Mammary epithelial cell (primary cell): ENCODE measurements at regions not wholly inside any gene's neighbourhood (a gene's known extent, or its start where the extent isn't known, plus 50 kb on each side); places are given as distances from the start of the nearest gene placed in this dataset.

Experiments used
- EZH2 ChIP-seq: IDR thresholded peaks from 2 replicates; pipeline ENCODE4 v1.6.1; 2012; ENCODE audit warnings: low read length, inconsistent platforms, borderline replicate concordance
- TF ChIP-seq, protein P1 (sequence below), 2 donors: IDR thresholded peaks in 1 of 2; conservative IDR thresholded peaks in 1 of 2; 2 replicates each; pipeline ENCODE4 v1.5.1; 2011 to 2012; ENCODE audit warnings: inconsistent platforms in 2 of 2, low read length in 2 of 2, mild to moderate bottlenecking in 2 of 2, control low read depth in 1 of 2, low read depth in 1 of 2; ENCODE audit not compliant: insufficient read depth in 1 of 2; ENCODE audit errors: extremely low read depth in 1 of 2

DNA sequence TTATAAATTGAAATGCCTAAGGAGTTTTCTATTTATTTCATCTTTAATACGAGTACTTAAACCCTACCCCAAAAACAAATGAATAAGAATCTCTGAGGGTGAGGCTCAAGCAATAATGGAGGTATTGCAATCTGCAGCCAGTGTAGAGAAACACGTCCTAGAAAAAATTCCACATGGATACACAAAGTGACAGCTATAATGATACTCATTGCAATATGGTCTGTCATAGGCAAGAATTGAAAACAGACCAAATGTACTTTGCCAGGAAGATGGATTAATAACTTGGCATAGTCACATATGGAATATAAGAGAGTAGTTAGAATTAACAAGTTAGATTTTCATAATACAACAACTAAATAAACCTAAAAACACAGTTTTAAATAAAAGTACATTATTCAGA is 440.1 kb upstream of the STEAP1 start:
- TF ChIP-seq, protein P1, sequence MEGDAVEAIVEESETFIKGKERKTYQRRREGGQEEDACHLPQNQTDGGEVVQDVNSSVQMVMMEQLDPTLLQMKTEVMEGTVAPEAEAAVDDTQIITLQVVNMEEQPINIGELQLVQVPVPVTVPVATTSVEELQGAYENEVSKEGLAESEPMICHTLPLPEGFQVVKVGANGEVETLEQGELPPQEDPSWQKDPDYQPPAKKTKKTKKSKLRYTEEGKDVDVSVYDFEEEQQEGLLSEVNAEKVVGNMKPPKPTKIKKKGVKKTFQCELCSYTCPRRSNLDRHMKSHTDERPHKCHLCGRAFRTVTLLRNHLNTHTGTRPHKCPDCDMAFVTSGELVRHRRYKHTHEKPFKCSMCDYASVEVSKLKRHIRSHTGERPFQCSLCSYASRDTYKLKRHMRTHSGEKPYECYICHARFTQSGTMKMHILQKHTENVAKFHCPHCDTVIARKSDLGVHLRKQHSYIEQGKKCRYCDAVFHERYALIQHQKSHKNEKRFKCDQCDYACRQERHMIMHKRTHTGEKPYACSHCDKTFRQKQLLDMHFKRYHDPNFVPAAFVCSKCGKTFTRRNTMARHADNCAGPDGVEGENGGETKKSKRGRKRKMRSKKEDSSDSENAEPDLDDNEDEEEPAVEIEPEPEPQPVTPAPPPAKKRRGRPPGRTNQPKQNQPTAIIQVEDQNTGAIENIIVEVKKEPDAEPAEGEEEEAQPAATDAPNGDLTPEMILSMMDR (conservative IDR thresholded peaks at IDR 0.05 in 1 of 2, IDR thresholded peaks at IDR 0.05 in 1 of 2; ENCODE audit: extremely low read depth in 1 of 2, insufficient read depth in 1 of 2, low read depth in 1 of 2, low read length in 2 of 2), result no peak
- TF ChIP-seq EZH2, result no peak
